NB4 (cell line): ENCODE measurements at regions not wholly inside any gene's neighbourhood (a gene's known extent, or its start where the extent isn't known, plus 50 kb on each side); places are given as distances from the start of the nearest gene placed in this dataset.

Experiments used
- DNase-seq: peaks from one replicate; pipeline ENCODE4 v3.0.0; 2010; ENCODE audit warnings: low read depth
- H3K4me3 ChIP-seq: one replicate; pipeline ENCODE4 v1.5.1; 2011; ENCODE audit warnings: mild to moderate bottlenecking, low read depth, low read length, moderate library complexity
- CTCF ChIP-seq: IDR thresholded peaks from one replicate; pipeline ENCODE4 v1.5.1; 2012; ENCODE audit warnings: low read depth, low read length
- MAX ChIP-seq: IDR thresholded peaks from 2 replicates; pipeline ENCODE4 v1.6.1; 2011; ENCODE audit warnings: low read depth, low read length
- MYC ChIP-seq: IDR thresholded peaks from 2 replicates; pipeline ENCODE4 v1.6.1; 2011; ENCODE audit warnings: low read depth, low read length
- POLR2A ChIP-seq: IDR thresholded peaks from 2 replicates; pipeline ENCODE4 v1.6.1; 2011; ENCODE audit warnings: mild to moderate bottlenecking; ENCODE audit not compliant: insufficient read length; ENCODE audit errors: extremely low read depth

GRCh38 chr13:111640006-111640405, 319.6 kb downstream of the TEX29 start:
- TF ChIP-seq MAX (no peak), POLR2A (no peak), CTCF (no peak), MYC (no peak)
- H3K4me3 ChIP-seq: no peak overlapping the region
- DNase-seq: no peak

GRCh38 chr13:111640476-111640875, 320.0 kb downstream of the TEX29 start:
- TF ChIP-seq POLR2A: no peak
- TF ChIP-seq MYC: no peak
- no peak for TF ChIP-seq CTCF
- TF ChIP-seq MAX: no peak
- no peak for DNase-seq
- H3K4me3 ChIP-seq: no peak overlapping the region

GRCh38 chr13:111642156-111642767, 321.8 kb downstream of the TEX29 start:
- H3K4me3 ChIP-seq: no peak overlapping the region
- TF ChIP-seq MYC: no peak
- no peak for TF ChIP-seq CTCF
- no peak for TF ChIP-seq POLR2A
- TF ChIP-seq MAX: no peak
- DNase-seq: no peak

- no peak for DNase-seq
- H3K4me3 ChIP-seq: no peak overlapping the region
- TF ChIP-seq MAX (no peak), MYC (no peak), POLR2A (no peak), CTCF (no peak)
Measured at GRCh38 chr13:111644750-111645149, 324.3 kb downstream of the TEX29 start.

- no peak for TF ChIP-seq MYC
- TF ChIP-seq MAX: no peak
- TF ChIP-seq CTCF: no peak
- TF ChIP-seq POLR2A: no peak
Measured at GRCh38 chr13:111645198-111645597, 324.8 kb downstream of the TEX29 start.

More at GRCh38 chr13:111645198-111645597, 324.8 kb downstream of the TEX29 start:
- no peak overlapping the region for H3K4me3 ChIP-seq
- no peak for DNase-seq
